Esophagus muscularis mucosa (tissue), 3 donors: ENCODE measurements at regions not wholly inside any gene's neighbourhood (a gene's known extent, or its start where the extent isn't known, plus 50 kb on each side); places are given as distances from the start of the nearest gene placed in this dataset.

Experiments used
- CTCF ChIP-seq, 3 experiments: fragments of 200-600 bp in 2 of 3; fragments of 450-650 bp in 1 of 3; sonication (generic) in 2 of 3; IDR thresholded peaks; one replicate each; pipeline ENCODE4 v1.5.1; 2017 to 2019; ENCODE audit warnings: antibody characterized with exemption in 3 of 3, mild to moderate bottlenecking in 2 of 3, moderate library complexity in 1 of 3
- POLR2AphosphoS5 ChIP-seq, 2 donors: sonication (generic); formaldehyde crosslinking; IDR thresholded peaks; one replicate each; pipeline ENCODE4 v1.6.1; 2017; ENCODE audit warnings: antibody characterized with exemption in 2 of 2

- TF ChIP-seq CTCF (IDR thresholded peaks at IDR 0.05): no peak
- TF ChIP-seq POLR2AphosphoS5 (IDR thresholded peaks at IDR 0.05): no peak
Measured at GRCh38 chr5:174421408-174421805, 303.0 kb upstream of the MSX2 start.
